Liver (tissue), 8 donors: ENCODE measurements at regions not wholly inside any gene's neighbourhood (a gene's known extent, or its start where the extent isn't known, plus 50 kb on each side); places are given as distances from the start of the nearest gene placed in this dataset.

Experiments
- DNase-seq: peaks from one replicate; pipeline ENCODE4 v3.0.0-alpha.2; 2017; ENCODE audit warnings: low spot score
- H3K27ac ChIP-seq, 2 donors: one replicate each; pipeline ENCODE4 v1.7.0; 2013; ENCODE audit warnings: inconsistent platforms in 2 of 2, low read length in 2 of 2, control low read depth in 1 of 2, low read depth in 1 of 2, mild to moderate bottlenecking in 1 of 2
- H3K27me3 ChIP-seq, 4 donors: one replicate each; pipeline versions ENCODE4 v1.6.1 to v1.7.0; 2013; ENCODE audit warnings: low read length in 3 of 4, inconsistent platforms in 1 of 4, mild to moderate bottlenecking in 1 of 4, moderate library complexity in 1 of 4; ENCODE audit not compliant: control insufficient read depth in 4 of 4, insufficient read depth in 4 of 4
- H3K36me3 ChIP-seq, 4 donors: one replicate each; pipeline versions ENCODE4 v1.6.1 to v1.7.0; 2013; ENCODE audit warnings: low read length in 3 of 4, mild to moderate bottlenecking in 3 of 4, low read depth in 1 of 4, moderate library complexity in 1 of 4; ENCODE audit not compliant: control insufficient read depth in 4 of 4, insufficient read depth in 3 of 4
- H3K4me1 ChIP-seq, 4 donors: one replicate each; pipeline versions ENCODE4 v1.6.1 to v1.7.0; 2013; ENCODE audit warnings: low read length in 3 of 4, mild to moderate bottlenecking in 3 of 4, moderate library complexity in 1 of 4; ENCODE audit not compliant: control insufficient read depth in 4 of 4, insufficient read depth in 4 of 4
- H3K4me3 ChIP-seq, 3 donors: one replicate each; pipeline versions ENCODE4 v1.6.1 to v1.7.0; 2013; ENCODE audit warnings: low read length in 3 of 3, control low read depth in 1 of 3, low read depth in 1 of 3, mild to moderate bottlenecking in 1 of 3
- H3K9ac ChIP-seq, 2 donors: one replicate each; pipeline ENCODE4 v1.7.0; 2013; ENCODE audit warnings: low read length in 2 of 2, mild to moderate bottlenecking in 2 of 2, moderate library complexity in 2 of 2, control low read depth in 1 of 2, low read depth in 1 of 2
- H3K9me3 ChIP-seq, 4 donors: one replicate each; pipeline versions ENCODE4 v1.6.1 to v1.7.0; 2013; ENCODE audit warnings: low read length in 3 of 4; ENCODE audit not compliant: control insufficient read depth in 4 of 4
- ATF3 ChIP-seq: IDR thresholded peaks from 2 replicates; pipeline ENCODE4 v1.6.1; 2016; ENCODE audit warnings: antibody characterized with exemption
- CTCF ChIP-seq: fragments of 150-350 bp; IDR thresholded peaks from 2 replicates; pipeline ENCODE4 v1.5.1; 2017; ENCODE audit warnings: improper control_type of control experiment, low read depth, low read length; ENCODE audit not compliant: missing input control
- EGR1 ChIP-seq, 2 donors: IDR thresholded peaks; 2 replicates each; pipeline ENCODE4 v1.6.1; 2016 to 2018; ENCODE audit warnings: antibody characterized with exemption in 2 of 2, low read depth in 2 of 2
- FOXA1 ChIP-seq: IDR thresholded peaks from 2 replicates; pipeline ENCODE4 v1.6.1; 2016; ENCODE audit warnings: antibody characterized with exemption
- FOXA2 ChIP-seq: IDR thresholded peaks from 2 replicates; pipeline ENCODE4 v1.6.1; 2016; ENCODE audit warnings: antibody characterized with exemption
- GABPA ChIP-seq, 2 donors: IDR thresholded peaks in 1 of 2; conservative IDR thresholded peaks in 1 of 2; 2 replicates each; pipeline ENCODE4 v1.6.1; 2016; ENCODE audit warnings: antibody characterized with exemption in 2 of 2, mild to moderate bottlenecking in 1 of 2, moderate library complexity in 1 of 2
- HNF4A ChIP-seq, 2 donors: conservative IDR thresholded peaks; 2 replicates each; pipeline ENCODE4 v1.6.1; 2016; ENCODE audit warnings: antibody characterized with exemption in 2 of 2, mild to moderate bottlenecking in 2 of 2
- HNF4G ChIP-seq: IDR thresholded peaks from 2 replicates; pipeline ENCODE4 v1.6.1; 2016; ENCODE audit warnings: antibody characterized with exemption
- JUND ChIP-seq, 2 donors: IDR thresholded peaks; 2 replicates each; pipeline ENCODE4 v1.6.1; 2016; ENCODE audit warnings: antibody characterized with exemption in 2 of 2
- MAX ChIP-seq: IDR thresholded peaks from 2 replicates; pipeline ENCODE4 v1.6.1; 2016; ENCODE audit warnings: antibody characterized with exemption
- NR2F2 ChIP-seq: IDR thresholded peaks from 2 replicates; pipeline ENCODE4 v1.6.1; 2016; ENCODE audit warnings: antibody characterized with exemption
- RAD21 ChIP-seq, 2 donors: IDR thresholded peaks; 2 replicates each; pipeline ENCODE4 v1.6.1; 2016; ENCODE audit warnings: antibody characterized with exemption in 2 of 2, mild to moderate bottlenecking in 2 of 2
- REST ChIP-seq: IDR thresholded peaks from 2 replicates; pipeline ENCODE4 v1.6.1; 2016; ENCODE audit warnings: antibody characterized with exemption, mild to moderate bottlenecking
- RXRA ChIP-seq, 2 donors: IDR thresholded peaks; 2 replicates each; pipeline ENCODE4 v1.6.1; 2017 to 2018; ENCODE audit warnings: antibody characterized with exemption in 2 of 2, mild to moderate bottlenecking in 1 of 2
- SP1 ChIP-seq: IDR thresholded peaks from 2 replicates; pipeline ENCODE4 v1.6.1; 2018; ENCODE audit warnings: antibody characterized with exemption, mild to moderate bottlenecking
- TAF1 ChIP-seq: conservative IDR thresholded peaks from 2 replicates; pipeline ENCODE4 v1.6.1; 2016; ENCODE audit warnings: antibody characterized with exemption, mild to moderate bottlenecking
- YY1 ChIP-seq: IDR thresholded peaks from 2 replicates; pipeline ENCODE4 v1.6.1; 2016; ENCODE audit warnings: antibody characterized with exemption, mild to moderate bottlenecking
- ZBTB33 ChIP-seq: IDR thresholded peaks from 2 replicates; pipeline ENCODE4 v1.6.1; 2016; ENCODE audit warnings: antibody characterized with exemption
- WGBS: extraction: QIAGEN DNeasy Blood & Tissue Kit; methylation state at CpG from one replicate; pipeline ENCODE4 v1.1.7; 2013; 5-methylcytosine and 5-hydroxymethylcytosine counted together
- donor health status: healthy.
- donor health status: healthy.
- donor health status: healthy.
- donor health status: healthy.
- donor health status: healthy.

GRCh38 chr14:98899441-98899840, 372.6 kb downstream of the BCL11B start:
- Histone ChIP-seq H3K27ac (no peak overlapping the region), H3K9me3 (no peaks in the 10 kb centered on the region), H3K36me3 (no peaks in the 10 kb centered on the region), H3K27me3 (no peaks in the 10 kb centered on the region), H3K9ac (no peak overlapping the region), H3K4me1 (no peaks in the 10 kb centered on the region), H3K4me3 (no peak overlapping the region)
- TF ChIP-seq RAD21 (IDR thresholded peaks at IDR 0.05) (no peak), FOXA1 (no peak), SP1 (no peak), ATF3 (no peak), REST (no peak), GABPA (IDR thresholded peaks at IDR 0.05 in 1 of 2, conservative IDR thresholded peaks at IDR 0.05 in 1 of 2) (no peak), CTCF (no peak), FOXA2 (no peak), JUND (IDR thresholded peaks at IDR 0.05) (no peak), HNF4G (no peak), EGR1 (IDR thresholded peaks at IDR 0.05; ENCODE audit: low read depth in 2 of 2) (no peak), YY1 (no peak), NR2F2 (no peak), RXRA (IDR thresholded peaks at IDR 0.05) (no peak), MAX (no peak), TAF1 (no peak), HNF4A (conservative IDR thresholded peaks at IDR 0.05) (no peak), ZBTB33 (no peak)
- DNase-seq = no peak
- WGBS = 46% methylated on average over 9 of the region's 9 CpGs

- Histone ChIP-seq H3K36me3 (no peaks in the 10 kb centered on the region), H3K27me3 (no peaks in the 10 kb centered on the region), H3K4me3 (no peak overlapping the region), H3K9ac (no peak overlapping the region), H3K27ac (no peak overlapping the region), H3K4me1 (no peaks in the 10 kb centered on the region), H3K9me3 (no peaks in the 10 kb centered on the region)
- no peak for DNase-seq
- 91% methylated on average over 15 of the region's 15 CpGs for WGBS
- TF ChIP-seq JUND (IDR thresholded peaks at IDR 0.05) (no peak), REST (no peak), RXRA (IDR thresholded peaks at IDR 0.05) (no peak), SP1 (no peak), FOXA2 (no peak), RAD21 (IDR thresholded peaks at IDR 0.05) (no peak), YY1 (no peak), FOXA1 (no peak), ATF3 (no peak), MAX (no peak), TAF1 (no peak), NR2F2 (no peak), HNF4G (no peak)
Observed at GRCh38 chr14:98900236-98900635, 371.8 kb downstream of the BCL11B start.
